Adrenal gland (tissue), 9 donors: ENCODE measurements at regions not wholly inside any gene's neighbourhood (a gene's known extent, or its start where the extent isn't known, plus 50 kb on each side); places are given as distances from the start of the nearest gene placed in this dataset.

Experiments used
- DNase-seq, 7 donors: peaks; one replicate each; pipeline ENCODE4 v3.0.0-alpha.2; 2019 to 2020
- H3K27ac ChIP-seq, 5 donors: fragments of 200-600 bp; sonication (generic) in 4 of 5; 1 replicate in 3 of 5; 2 replicates in 2 of 5; pipeline versions ENCODE4 v1.5.1 to v1.8.0; 2016 to 2020; ENCODE audit warnings: mild to moderate bottlenecking in 1 of 5
- H3K27me3 ChIP-seq: fragments of 200-600 bp; 2 replicates; pipeline ENCODE4 v1.8.0; 2021
- H3K36me3 ChIP-seq, 2 donors: fragments of 200-600 bp; replicated peaks in 1 of 2; 1 replicate in 1 of 2; 2 replicates in 1 of 2; pipeline versions ENCODE4 v1.5.1 to v1.8.0; 2018 to 2022
- H3K4me1 ChIP-seq, 2 donors: fragments of 200-600 bp; replicated peaks in 1 of 2; 1 replicate in 1 of 2; 2 replicates in 1 of 2; pipeline versions ENCODE4 v1.5.1 to v1.8.0; 2018 to 2021
- H3K4me3 ChIP-seq, 4 donors: fragments of 200-600 bp; sonication (generic) in 3 of 4; one replicate each; pipeline ENCODE4 v1.5.1; 2016 to 2018
- H3K9me3 ChIP-seq, 3 donors: fragments of 200-600 bp; sonication (generic) in 1 of 3; replicated peaks in 1 of 3; 1 replicate in 2 of 3; 2 replicates in 1 of 3; pipeline versions ENCODE4 v1.5.1 to v1.8.0; 2016 to 2021
- CTCF ChIP-seq, 6 experiments: fragments of 450-650 bp in 4 of 6; fragments of 200-600 bp in 2 of 6; sonication (generic) in 1 of 6; IDR thresholded peaks; 1 replicate in 5 of 6; 2 replicates in 1 of 6; pipeline versions ENCODE4 v1.5.1 to v1.8.0; 2016 to 2021; ENCODE audit warnings: antibody characterized with exemption in 6 of 6, mild to moderate bottlenecking in 2 of 6, moderate library complexity in 1 of 6
- POLR2A ChIP-seq, 2 donors: fragments of 450-650 bp; IDR thresholded peaks; one replicate each; pipeline ENCODE4 v1.6.1; 2017; ENCODE audit warnings: antibody characterized with exemption in 2 of 2, mild to moderate bottlenecking in 2 of 2, moderate library complexity in 1 of 2
- WGBS, 4 donors: extraction: QIAGEN DNeasy Blood & Tissue Kit in 2 of 4; methylation state at CpG; one replicate each; pipeline versions ENCODE4 v1.1.5 to v1.1.7; 2013 to 2017; 5-methylcytosine and 5-hydroxymethylcytosine counted together
- intact Hi-C, 2 donors: fragments of 100-400 bp; cut with DNase I; formaldehyde crosslinking; loops; one replicate each; pipeline versions ENCODE4 v1.14.1 to v1.15.0; 2022 to 2023
- donor health status: healthy with polysubstance abuse.
- donor health status: Bipolar disorder and iron deficiency.
- donor health status: DM: yes; HTN: yes; CAD: no.
- donor health status: DM: no; HTN: no; CAD: no.
- donor health status: DM: no; HTN: no; CAD: no.

- Histone ChIP-seq H3K4me1 (no peaks in the 10 kb centered on the region), H3K9me3 (no peaks in the 10 kb centered on the region), H3K36me3 (no peaks in the 10 kb centered on the region), H3K4me3 (peak overlapping the region in 1 of 4 donors; percentile 14), H3K27me3 (no peaks in the 10 kb centered on the region), H3K27ac (no peak overlapping the region)
- WGBS, 4 donors, result 63 to 73% (median 68%) methylated on average over 4 of the region's 4 CpGs
- TF ChIP-seq POLR2A (IDR thresholded peaks at IDR 0.05) (no peak), CTCF (IDR thresholded peaks at IDR 0.05) (no peak)
- intact Hi-C loops, result no loop called here
- no peak for DNase-seq
These were observed 149.8 kb downstream of the OSR1 start for GRCh38 chr2:19208479-19209199.

- Histone ChIP-seq H3K27me3 (no peaks in the 10 kb centered on the region), H3K36me3 (no peaks in the 10 kb centered on the region), H3K27ac (no peak overlapping the region), H3K9me3 (no peaks in the 10 kb centered on the region), H3K4me3 (no peak overlapping the region), H3K4me1 (no peaks in the 10 kb centered on the region)
- 83 to 93% (median 87%) methylated on average over 8 of the region's 8 CpGs for WGBS, 4 donors
- DNase-seq, result no peak
- intact Hi-C loops, result no loop called here
- TF ChIP-seq POLR2A (IDR thresholded peaks at IDR 0.05) (no peak), CTCF (IDR thresholded peaks at IDR 0.05) (no peak)
These were observed 151.0 kb downstream of the OSR1 start for GRCh38 chr2:19207452-19207851.

DNA sequence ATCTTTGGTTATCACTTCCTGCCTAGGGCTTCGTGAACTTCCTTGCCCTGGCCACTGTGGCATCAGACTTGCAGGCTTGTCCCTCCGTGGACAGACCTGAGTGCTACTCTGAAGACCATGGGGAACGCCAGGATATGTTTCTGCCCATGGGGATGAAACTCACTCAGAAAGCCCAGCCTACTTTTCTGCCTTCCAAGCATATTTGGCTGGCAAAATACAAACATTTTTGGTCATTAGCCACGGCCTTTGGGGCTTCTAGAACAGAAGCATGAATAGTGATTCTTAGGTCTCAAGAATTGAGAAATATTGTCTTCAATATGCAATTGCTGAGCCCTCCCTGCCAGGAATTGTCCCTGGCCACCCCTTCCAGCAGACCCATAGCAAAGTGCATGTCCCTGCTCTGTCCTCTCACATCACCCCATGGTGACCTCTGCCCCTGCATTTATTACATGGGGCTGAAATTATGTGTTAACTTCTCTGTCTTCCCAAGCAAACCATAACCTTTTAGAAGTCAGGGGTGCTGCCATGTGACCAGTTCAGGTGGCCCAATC lies 152.4 kb downstream of the OSR1 start:
- TF ChIP-seq CTCF (IDR thresholded peaks at IDR 0.05) (no peak), POLR2A (IDR thresholded peaks at IDR 0.05) (no peak)
- H3K36me3 ChIP-seq, result no peaks in the 10 kb centered on the region
- 78 to 94% (median 86%) methylated on average over 4 of the region's 4 CpGs for WGBS, 4 donors
- H3K4me3 ChIP-seq, result no peak overlapping the region
- DNase-seq, result no peak
- intact Hi-C loops, result no loop called here
- H3K27ac ChIP-seq, result no peak overlapping the region
- H3K9me3 ChIP-seq, result no peaks in the 10 kb centered on the region
- H3K4me1 ChIP-seq, result no peaks in the 10 kb centered on the region
- H3K27me3 ChIP-seq, result no peaks in the 10 kb centered on the region

DNA sequence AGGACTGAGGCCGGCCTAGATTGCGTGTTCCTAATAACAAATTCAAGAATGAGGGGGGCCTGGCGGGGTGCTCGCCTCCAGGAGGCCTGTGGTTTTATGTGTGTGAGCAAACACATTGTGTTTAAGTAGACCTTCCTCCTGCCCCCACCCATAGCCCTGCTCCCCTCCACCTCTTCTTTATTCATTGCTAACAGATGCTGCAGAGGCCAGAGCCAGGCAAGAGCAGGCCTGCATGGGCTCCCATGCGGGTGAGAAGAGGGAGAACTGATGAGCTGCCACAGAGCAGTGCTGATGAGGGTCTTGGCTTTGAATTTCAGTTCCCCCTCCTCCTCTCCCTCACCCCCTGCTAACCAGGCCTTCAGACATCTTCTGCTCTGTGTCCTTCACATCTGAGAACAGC lies 154.6 kb downstream of the OSR1 start:
- no peak for TF ChIP-seq CTCF (IDR thresholded peaks at IDR 0.05)
- no peak for TF ChIP-seq POLR2A (IDR thresholded peaks at IDR 0.05)
- no peaks in the 10 kb centered on the region for H3K36me3 ChIP-seq
- no peak overlapping the region for H3K27ac ChIP-seq
- no peak for DNase-seq
- H3K27me3 ChIP-seq, result no peaks in the 10 kb centered on the region
- intact Hi-C loops, result no loop called here
- no peaks in the 10 kb centered on the region for H3K4me1 ChIP-seq
- no peaks in the 10 kb centered on the region for H3K9me3 ChIP-seq
- H3K4me3 ChIP-seq, result no peak overlapping the region
- 84 to 98% (median 94%) methylated on average over 5 of the region's 5 CpGs for WGBS, 4 donors
